ENCODE measurements at regions not wholly inside any gene's neighbourhood (a gene's known extent, or its start where the extent isn't known, plus 50 kb on each side); places are given as distances from the start of the nearest gene placed in this dataset.
"Not testable (repeated sequence)": the region's sequence is repeated elsewhere in the genome, so short reads cannot be mapped to it uniquely, and the experiment has no call there.

GRCh38 chr21:27928534-27929115 is 961.7 kb upstream of the ADAMTS5 start:
- not testable (repeated sequence) for TF ChIP-seq POLR2A (IDR thresholded peaks at IDR 0.05; ENCODE audit: low read length); GATA1 (IDR thresholded peaks at IDR 0.05; ENCODE audit: low read depth, low read length)
